GM12878 (cell line): ENCODE measurements at regions not wholly inside any gene's neighbourhood (a gene's known extent, or its start where the extent isn't known, plus 50 kb on each side); places are given as distances from the start of the nearest gene placed in this dataset.

Experiments used
- ATAC-seq: fragments of 200-7000 bp; cut with Tn5 transposase; 3 replicates; pipeline ENCODE4 v1.9.1; 2020; ENCODE audit warnings: mild to moderate bottlenecking, moderate library complexity
- BruUV-seq: library from RNA; stranded (reverse); fragments of 400-500 nt; replicated peaks from 2 replicates; lab custom pipeline; 2021; lab: Mats Ljungman, UMichigan
- CTCF ChIA-PET: fragments of 300-600 bp; sonication (Branson Sonifier 250); formaldehyde crosslinking; extraction: SDS; loops from one replicate; lab custom pipeline; 2021; ENCODE audit warnings: inconsistent platforms; lab: Yijun Ruan, JAX
- POLR2A ChIA-PET: fragments of 350-600 bp; formaldehyde crosslinking; extraction: SDS; loops from one replicate; lab custom pipeline; 2021; ENCODE audit warnings: inconsistent platforms; lab: Charles Lee
- RAD21 ChIA-PET: fragments of 300-600 bp; sonication (Branson Sonifier 250); formaldehyde crosslinking; loops from one replicate; lab custom pipeline; 2023; ENCODE audit warnings: antibody characterized with exemption; ENCODE audit not compliant: unreplicated experiment; lab: Charles Lee
- SMC1A ChIA-PET: fragments of 300-600 bp; sonication (Branson Sonifier 250); formaldehyde crosslinking; loops from one replicate; lab custom pipeline; 2023; ENCODE audit not compliant: unreplicated experiment, uncharacterized antibody; lab: Charles Lee
- DNase-seq: peaks from one replicate; pipeline ENCODE4 v3.0.0-alpha.2; 2011; ENCODE audit warnings: low read depth, low spot score
- FAIRE-seq: peaks from 3 replicates; lab custom pipeline; 2011; peaks lifted over from hg19 to GRCh38; lab: Jason Lieb, UNC
- H2AFZ ChIP-seq: 2 replicates; pipeline ENCODE4 v1.6.0; 2011; ENCODE audit warnings: low read depth, low read length, control low read depth; ENCODE audit not compliant: control insufficient read depth
- H3K27ac ChIP-seq: 2 replicates; pipeline ENCODE4 v1.5.1; 2011; ENCODE audit warnings: control low read depth; ENCODE audit not compliant: control insufficient read depth, insufficient read depth
- H3K27me3 ChIP-seq, 2 experiments: replicated peaks in 1 of 2; 2 replicates each; pipeline versions ENCODE4 v1.6.0 to v1.6.1; 2011; ENCODE audit warnings: low read length in 1 of 2; ENCODE audit not compliant: control insufficient read depth in 2 of 2, insufficient read depth in 2 of 2
- H3K36me3 ChIP-seq, 2 experiments: 2 replicates each; pipeline ENCODE4 v1.5.1; 2011; ENCODE audit warnings: low read length in 1 of 2; ENCODE audit not compliant: control insufficient read depth in 2 of 2, insufficient read depth in 2 of 2
- H3K4me1 ChIP-seq: 2 replicates; pipeline ENCODE4 v1.6.1; 2011; ENCODE audit warnings: mild to moderate bottlenecking, low read length, moderate library complexity, mixed read lengths; ENCODE audit not compliant: control insufficient read depth, insufficient read depth
- H3K4me2 ChIP-seq: 2 replicates; pipeline ENCODE4 v1.6.0; 2011; ENCODE audit warnings: control low read depth; ENCODE audit not compliant: control insufficient read depth, insufficient read depth
- H3K4me3 ChIP-seq: fragments of 200-600 bp; sonication (generic); 2 replicates; pipeline ENCODE4 v1.5.1; 2016
- H3K79me2 ChIP-seq: 2 replicates; pipeline ENCODE4 v1.6.0; 2011; ENCODE audit warnings: low read length; ENCODE audit not compliant: control insufficient read depth, insufficient read depth
- H3K9ac ChIP-seq: 2 replicates; pipeline ENCODE4 v1.8.0; 2011; ENCODE audit warnings: low read length, control low read depth, mixed read lengths; ENCODE audit not compliant: control insufficient read depth, insufficient read depth
- H3K9me3 ChIP-seq: replicated peaks from 3 replicates; pipeline ENCODE4 v1.5.1; 2011; ENCODE audit warnings: mild to moderate bottlenecking, low read length; ENCODE audit not compliant: control insufficient read depth, insufficient read depth
- H4K20me1 ChIP-seq: 2 replicates; pipeline ENCODE4 v1.6.0; 2011; ENCODE audit not compliant: control insufficient read depth, insufficient read depth
- CHD4 ChIP-seq: fragments of 200-600 bp; sonication (generic); IDR thresholded peaks from 2 replicates; pipeline ENCODE4 v1.6.1; 2016; ENCODE audit warnings: mild to moderate bottlenecking
- CREB1 ChIP-seq: IDR thresholded peaks from 2 replicates; pipeline ENCODE4 v1.6.1; 2012; ENCODE audit warnings: low read depth, mild to moderate bottlenecking, inconsistent platforms
- EP300 ChIP-seq, 2 experiments: fragments of 150-350 bp in 1 of 2; IDR thresholded peaks; 2 replicates each; pipeline ENCODE4 v1.6.1; 2011 to 2012; ENCODE audit warnings: low read depth in 2 of 2, low read length in 2 of 2, borderline replicate concordance in 1 of 2, improper control_type of control experiment in 1 of 2, inconsistent platforms in 1 of 2; ENCODE audit not compliant: control insufficient read depth in 1 of 2
- HDGF ChIP-seq: fragments of 450-650 bp; IDR thresholded peaks from 2 replicates; pipeline ENCODE4 v1.6.1; 2016; ENCODE audit warnings: antibody characterized with exemption
- MTA2 ChIP-seq: fragments of 450-650 bp; IDR thresholded peaks from 2 replicates; pipeline ENCODE4 v1.6.1; 2016; ENCODE audit warnings: low read depth, mild to moderate bottlenecking, moderate library complexity
- MYB ChIP-seq: fragments of 150-350 bp; IDR thresholded peaks from 2 replicates; pipeline ENCODE4 v1.6.1; 2014; ENCODE audit warnings: mild to moderate bottlenecking, low read depth, low read length, borderline replicate concordance
- MYC ChIP-seq: IDR thresholded peaks from 2 replicates; pipeline ENCODE4 v1.6.1; 2011; ENCODE audit warnings: mild to moderate bottlenecking, low read length, moderate library complexity, inconsistent platforms; ENCODE audit not compliant: insufficient read depth, insufficient replicate concordance, insufficient read length, severe bottlenecking
- POLR2AphosphoS5 ChIP-seq: IDR thresholded peaks from 2 replicates; pipeline ENCODE4 v1.6.1; 2011; ENCODE audit warnings: mild to moderate bottlenecking, low read length, inconsistent platforms
- STAT1 ChIP-seq: fragments of 450-650 bp; conservative IDR thresholded peaks from 2 replicates; pipeline ENCODE4 v1.6.1; 2014; ENCODE audit warnings: antibody characterized with exemption, mild to moderate bottlenecking
- SUZ12 ChIP-seq: fragments of 200-600 bp; sonication (generic); IDR thresholded peaks from one replicate; pipeline ENCODE4 v1.6.1; 2018; ENCODE audit warnings: antibody characterized with exemption, mild to moderate bottlenecking; ENCODE audit not compliant: unreplicated experiment
- YY1 ChIP-seq: IDR thresholded peaks from 2 replicates; pipeline ENCODE4 v1.6.1; 2011; ENCODE audit warnings: low read depth, mild to moderate bottlenecking, low read length
- WGBS: methylation state at CpG from one replicate; pipeline ENCODE4 v1.1.6; 2016; ENCODE audit warnings: low lambda C conversion rate; ENCODE audit not compliant: insufficient replicate concordance, insufficient coverage; ENCODE audit errors: missing lambda C conversion rate; 5-methylcytosine and 5-hydroxymethylcytosine counted together
- in situ Hi-C: fragments of 300-500 bp; cut with MboI; formaldehyde crosslinking; loops from 9 replicates; pipeline ENCODE4 v1.14.3; 2018; ENCODE audit warnings: mixed read lengths
- intact Hi-C: fragments of 100-400 bp; cut with micrococcal nuclease; formaldehyde crosslinking; loops from one replicate; pipeline ENCODE4 v1.14.2; 2022; ENCODE audit not compliant: unreplicated experiment
- TF ChIP-seq, protein P1 (sequence below): IDR thresholded peaks from 2 replicates; pipeline ENCODE4 v1.6.1; 2012; ENCODE audit warnings: low read depth, low read length, improper control_type of control experiment
- TF ChIP-seq, protein P2 (sequence below): IDR thresholded peaks from 2 replicates; pipeline ENCODE4 v1.6.1; 2011; ENCODE audit warnings: borderline replicate concordance, low read depth, mild to moderate bottlenecking, moderate library complexity, low read length; ENCODE audit not compliant: insufficient read depth, poor library complexity, severe bottlenecking
- TF ChIP-seq, protein P3 (sequence below): fragments of 450-650 bp; IDR thresholded peaks from 2 replicates; pipeline ENCODE4 v1.6.1; 2016; ENCODE audit warnings: mild to moderate bottlenecking

DNA sequence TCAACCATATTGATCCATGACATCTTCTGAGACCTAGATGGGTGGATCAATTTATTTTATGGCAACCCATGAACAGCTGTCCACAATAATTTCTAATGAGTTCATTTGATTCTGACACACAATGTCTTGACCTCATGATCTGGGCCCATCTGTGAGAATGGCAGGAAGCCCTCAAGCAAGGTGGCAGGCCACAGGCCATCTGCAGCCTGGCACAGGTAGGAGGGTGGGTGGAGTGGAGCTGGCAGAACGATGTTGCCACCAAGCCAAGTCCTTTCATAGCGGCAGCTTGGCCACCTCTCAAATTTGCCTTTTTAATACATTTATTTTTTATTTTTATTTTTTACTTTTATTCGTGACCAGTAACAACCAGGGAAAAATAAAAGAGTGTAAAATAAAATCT lies 1181.6 kb upstream of the SORCS1 start:
- H3K79me2 ChIP-seq, result no peaks in the 10 kb centered on the region
- intact Hi-C loops, result no loop called here
- ATAC-seq (no peak), DNase-seq (no peak), FAIRE-seq (no peak)
- no peak overlapping the region for H3K4me2 ChIP-seq
- H3K27ac ChIP-seq, result no peak overlapping the region
- CTCF ChIA-PET, result no interaction called here
- no peak overlapping the region for H3K9ac ChIP-seq
- TF ChIP-seq, protein P1, sequence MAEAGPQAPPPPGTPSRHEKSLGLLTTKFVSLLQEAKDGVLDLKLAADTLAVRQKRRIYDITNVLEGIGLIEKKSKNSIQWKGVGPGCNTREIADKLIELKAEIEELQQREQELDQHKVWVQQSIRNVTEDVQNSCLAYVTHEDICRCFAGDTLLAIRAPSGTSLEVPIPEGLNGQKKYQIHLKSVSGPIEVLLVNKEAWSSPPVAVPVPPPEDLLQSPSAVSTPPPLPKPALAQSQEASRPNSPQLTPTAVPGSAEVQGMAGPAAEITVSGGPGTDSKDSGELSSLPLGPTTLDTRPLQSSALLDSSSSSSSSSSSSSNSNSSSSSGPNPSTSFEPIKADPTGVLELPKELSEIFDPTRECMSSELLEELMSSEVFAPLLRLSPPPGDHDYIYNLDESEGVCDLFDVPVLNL, result no peak
- TF ChIP-seq HDGF, result no peak
- no peaks in the 10 kb centered on the region for H3K27me3 ChIP-seq
- no TSS peak for BruUV-seq
- no peak overlapping the region for H3K4me3 ChIP-seq
- POLR2A ChIA-PET, result no interaction called here
- SMC1A ChIA-PET, result no interaction called here
- no peaks in the 10 kb centered on the region for H3K4me1 ChIP-seq
- H3K9me3 ChIP-seq, result no peaks in the 10 kb centered on the region
- in situ Hi-C loops, result no loop called here
- no peak overlapping the region for H2AFZ ChIP-seq
- RAD21 ChIA-PET, result no interaction called here
- no peaks in the 10 kb centered on the region for H4K20me1 ChIP-seq
- whole genome bisulfite sequencing, result 34% methylated on average over 3 of the region's 3 CpGs
- H3K36me3 ChIP-seq, result no peaks in the 10 kb centered on the region

DNA sequence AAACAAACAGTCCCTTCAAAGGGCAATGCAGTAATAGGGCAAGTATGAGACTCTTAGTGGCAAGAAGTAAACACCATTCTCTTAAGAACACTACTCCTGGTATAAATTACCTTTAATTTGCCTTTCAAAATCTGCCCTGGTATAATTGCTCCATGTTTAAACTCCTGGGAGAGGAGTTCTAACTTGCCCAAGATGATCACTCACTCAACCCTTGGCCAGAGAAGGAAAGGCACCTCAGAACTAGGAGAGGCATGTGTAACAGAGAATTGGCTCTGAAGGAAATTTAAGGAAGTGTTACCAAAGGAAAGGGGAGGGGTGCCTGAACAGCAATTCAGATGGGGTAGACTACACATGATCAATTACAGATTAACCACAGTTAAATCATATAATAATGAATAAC lies 1173.6 kb upstream of the SORCS1 start:
- Histone ChIP-seq H2AFZ (no peak overlapping the region), H3K4me1 (no peaks in the 10 kb centered on the region), H3K9ac (no peak overlapping the region), H3K36me3 (no peaks in the 10 kb centered on the region), H3K9me3 (no peaks in the 10 kb centered on the region), H3K27ac (no peak overlapping the region), H3K4me3 (no peak overlapping the region), H4K20me1 (no peaks in the 10 kb centered on the region), H3K27me3 (no peaks in the 10 kb centered on the region), H3K79me2 (no peaks in the 10 kb centered on the region), H3K4me2 (no peak overlapping the region)
- SMC1A ChIA-PET, result no interaction called here
- RAD21 ChIA-PET, result no interaction called here
- in situ Hi-C loops (no loop called here), intact Hi-C loops (no loop called here)
- ATAC-seq, result no peak
- no peak for FAIRE-seq
- POLR2A ChIA-PET, result no interaction called here
- no peak for DNase-seq
- CTCF ChIA-PET, result no interaction called here
- BruUV-seq, result no TSS peak
- TF ChIP-seq STAT1 (no peak), CREB1 (no peak), CHD4 (no peak), MYB (no peak), SUZ12 (no peak), EP300 (IDR thresholded peaks at IDR 0.05; ENCODE audit: borderline replicate concordance in 1 of 2, control insufficient read depth in 1 of 2, low read depth in 2 of 2, low read length in 2 of 2) (no peak), MYC (no peak), YY1 (no peak), MTA2 (no peak), POLR2AphosphoS5 (no peak)
- TF ChIP-seq, protein P2, sequence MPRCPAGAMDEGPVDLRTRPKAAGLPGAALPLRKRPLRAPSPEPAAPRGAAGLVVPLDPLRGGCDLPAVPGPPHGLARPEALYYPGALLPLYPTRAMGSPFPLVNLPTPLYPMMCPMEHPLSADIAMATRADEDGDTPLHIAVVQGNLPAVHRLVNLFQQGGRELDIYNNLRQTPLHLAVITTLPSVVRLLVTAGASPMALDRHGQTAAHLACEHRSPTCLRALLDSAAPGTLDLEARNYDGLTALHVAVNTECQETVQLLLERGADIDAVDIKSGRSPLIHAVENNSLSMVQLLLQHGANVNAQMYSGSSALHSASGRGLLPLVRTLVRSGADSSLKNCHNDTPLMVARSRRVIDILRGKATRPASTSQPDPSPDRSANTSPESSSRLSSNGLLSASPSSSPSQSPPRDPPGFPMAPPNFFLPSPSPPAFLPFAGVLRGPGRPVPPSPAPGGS, result no peak
- TF ChIP-seq, protein P3, sequence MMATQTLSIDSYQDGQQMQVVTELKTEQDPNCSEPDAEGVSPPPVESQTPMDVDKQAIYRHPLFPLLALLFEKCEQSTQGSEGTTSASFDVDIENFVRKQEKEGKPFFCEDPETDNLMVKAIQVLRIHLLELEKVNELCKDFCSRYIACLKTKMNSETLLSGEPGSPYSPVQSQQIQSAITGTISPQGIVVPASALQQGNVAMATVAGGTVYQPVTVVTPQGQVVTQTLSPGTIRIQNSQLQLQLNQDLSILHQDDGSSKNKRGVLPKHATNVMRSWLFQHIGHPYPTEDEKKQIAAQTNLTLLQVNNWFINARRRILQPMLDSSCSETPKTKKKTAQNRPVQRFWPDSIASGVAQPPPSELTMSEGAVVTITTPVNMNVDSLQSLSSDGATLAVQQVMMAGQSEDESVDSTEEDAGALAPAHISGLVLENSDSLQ, result no peak
